RWPE1 (cell line): ENCODE measurements at regions not wholly inside any gene's neighbourhood (a gene's known extent, or its start where the extent isn't known, plus 50 kb on each side); places are given as distances from the start of the nearest gene placed in this dataset.

Experiments
- CTCF ChIA-PET: fragments of 350-600 bp; sonication (Branson Sonifier 250); formaldehyde crosslinking; extraction: SDS; loops from one replicate; lab custom pipeline; 2021; lab: Yijun Ruan, JAX
- POLR2A ChIA-PET: fragments of 400-600 bp; formaldehyde crosslinking; extraction: SDS; loops from one replicate; lab custom pipeline; 2020; ENCODE audit warnings: antibody characterized with exemption; ENCODE audit not compliant: low non-redundant PET; lab: Yijun Ruan, JAX
- DNase-seq: peaks from one replicate; pipeline ENCODE4 v3.0.0; 2012; ENCODE audit warnings: low spot score
- H3K27ac ChIP-seq: fragments of 450-650 bp; 2 replicates; pipeline ENCODE4 v1.5.1; 2017
- CTCF ChIP-seq: fragments of 450-650 bp; conservative IDR thresholded peaks from 2 replicates; pipeline ENCODE4 v1.5.1; 2017; ENCODE audit warnings: low read depth, mild to moderate bottlenecking

- no peak for DNase-seq
- CTCF ChIA-PET = no interaction called here
- TF ChIP-seq CTCF = no peak
- no peak overlapping the region for H3K27ac ChIP-seq
- POLR2A ChIA-PET = no interaction called here
Observed at GRCh38 chr11:82076126-82076525, 657.5 kb downstream of the FAM181B start.

- H3K27ac ChIP-seq = no peak overlapping the region
- ChIA-PET POLR2A (no interaction called here), CTCF (no interaction called here)
- no peak for TF ChIP-seq CTCF
- DNase-seq = no peak
Observed at GRCh38 chr11:82059505-82059904, 674.2 kb downstream of the FAM181B start.

- H3K27ac ChIP-seq = no peak overlapping the region
- CTCF ChIA-PET = no interaction called here
- TF ChIP-seq CTCF = no peak
- POLR2A ChIA-PET = no interaction called here
- no peak for DNase-seq
Observed at GRCh38 chr11:82056450-82056849, 677.2 kb downstream of the FAM181B start.

DNA sequence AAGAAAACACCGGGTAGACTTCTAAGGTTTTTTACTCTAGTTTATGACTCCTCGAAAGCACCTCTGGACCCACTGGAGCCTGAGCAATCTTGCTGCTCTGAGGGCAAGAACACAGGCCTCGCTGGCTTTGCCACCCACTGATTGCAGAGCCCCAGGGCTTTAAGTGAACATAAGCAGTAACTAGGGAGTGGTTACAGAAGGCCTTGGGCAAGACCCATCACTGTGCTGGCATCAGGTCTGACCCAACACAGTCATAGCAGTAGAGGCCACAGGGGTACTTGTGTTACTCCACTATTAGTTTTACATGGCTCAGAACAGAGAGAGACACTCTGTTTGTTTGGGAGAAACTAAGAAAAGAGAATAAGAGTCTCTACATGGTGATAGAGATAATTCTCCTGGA is 684.5 kb downstream of the FAM181B start:
- CTCF ChIA-PET = no interaction called here
- POLR2A ChIA-PET = no interaction called here
- no peak overlapping the region for H3K27ac ChIP-seq
- no peak for TF ChIP-seq CTCF
- no peak for DNase-seq

GRCh38 chr11:82047200-82047599 is 686.5 kb downstream of the FAM181B start:
- TF ChIP-seq CTCF = no peak
- ChIA-PET CTCF (no interaction called here), POLR2A (no interaction called here)
- DNase-seq = no peak
- H3K27ac ChIP-seq = no peak overlapping the region

GRCh38 chr11:82046778-82047177 is 686.9 kb downstream of the FAM181B start:
- H3K27ac ChIP-seq = no peak overlapping the region
- DNase-seq = no peak
- CTCF ChIA-PET = no interaction called here
- POLR2A ChIA-PET = no interaction called here
- no peak for TF ChIP-seq CTCF
